Kidney tubule cell (primary cell): ENCODE measurements at regions not wholly inside any gene's neighbourhood (a gene's known extent, or its start where the extent isn't known, plus 50 kb on each side); places are given as distances from the start of the nearest gene placed in this dataset.
"Not testable (repeated sequence)": the region's sequence is repeated elsewhere in the genome, so short reads cannot be mapped to it uniquely, and the experiment has no call there.

Experiments used
- DNase-seq: peaks from one replicate; pipeline ENCODE4 v3.0.0-alpha.2; 2018; ENCODE audit warnings: low spot score

GRCh38 chr7:123323689-123324088 is 123.9 kb upstream of the SLC13A1 start:
- no peak for DNase-seq

DNA sequence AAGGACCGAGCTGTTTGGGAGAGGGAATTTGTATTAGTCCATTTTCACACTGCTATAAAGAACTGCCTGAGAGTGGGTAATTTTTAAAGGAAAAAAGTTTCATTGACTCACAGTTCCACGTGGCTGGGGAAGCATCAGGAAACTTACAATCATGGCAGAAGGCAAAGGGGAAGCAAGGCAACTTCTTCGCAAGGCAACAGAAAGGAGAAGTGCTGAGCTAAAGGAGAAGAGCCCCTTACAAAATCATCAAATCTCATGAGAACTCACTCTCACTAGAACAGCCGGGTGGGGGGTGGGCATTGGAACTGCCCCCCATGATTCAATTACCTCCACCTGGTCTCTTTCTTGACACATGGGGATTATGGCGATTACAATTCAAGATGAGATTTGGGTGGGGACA is 121.8 kb upstream of the SLC13A1 start:
- DNase-seq = not testable (repeated sequence)

GRCh38 chr7:123319911-123320310 is 120.1 kb upstream of the SLC13A1 start:
- no peak for DNase-seq

- DNase-seq = no peak
These were observed 115.1 kb upstream of the SLC13A1 start for GRCh38 chr7:123314886-123315285.

GRCh38 chr7:123308254-123308951 is 108.6 kb upstream of the SLC13A1 start:
- DNase-seq = no peak

DNA sequence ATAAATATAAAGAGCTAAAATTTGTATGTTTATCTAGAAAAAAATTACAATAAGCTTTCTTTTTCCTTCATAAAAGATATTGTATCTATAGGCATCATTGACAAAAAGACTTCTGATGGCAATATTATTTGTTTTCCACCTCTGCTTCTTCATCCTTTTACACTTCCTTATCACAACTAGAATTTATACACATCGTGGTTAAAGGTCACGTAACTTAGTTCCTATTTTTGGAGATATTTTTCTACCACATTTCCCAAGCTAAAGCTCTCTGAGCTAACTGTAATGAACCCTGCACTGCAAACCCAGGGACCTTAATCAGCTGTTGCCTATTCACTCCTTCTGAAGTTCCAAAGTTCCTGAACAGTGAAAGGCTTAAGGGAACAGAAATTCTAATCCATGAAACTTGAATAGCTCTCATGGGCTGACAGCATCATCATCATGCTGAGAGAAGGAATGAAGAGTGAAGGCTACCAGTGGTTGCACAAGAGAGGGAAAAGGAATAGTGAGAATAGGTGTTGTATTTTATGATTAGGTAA is 106.1 kb upstream of the SLC13A1 start:
- DNase-seq = no peak

DNA sequence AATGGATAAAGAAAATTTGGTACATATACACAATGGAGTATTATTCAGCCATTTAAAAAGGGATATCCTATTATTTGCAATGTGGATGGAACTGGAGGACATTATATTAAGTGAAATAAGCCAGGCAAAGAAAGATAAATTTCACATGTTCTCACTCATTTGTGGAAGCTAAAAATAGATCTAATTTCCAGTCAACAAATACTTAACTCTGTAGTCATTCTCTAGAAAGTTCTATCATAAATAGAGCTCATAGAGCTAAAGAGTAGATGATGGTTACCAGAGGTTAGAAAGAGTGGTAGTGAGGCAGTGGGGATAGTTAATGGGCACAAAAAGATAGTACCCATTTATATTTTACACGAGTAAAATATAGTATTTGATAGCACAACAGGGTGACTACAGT is 104.2 kb upstream of the SLC13A1 start:
- DNase-seq = no peak

DNA sequence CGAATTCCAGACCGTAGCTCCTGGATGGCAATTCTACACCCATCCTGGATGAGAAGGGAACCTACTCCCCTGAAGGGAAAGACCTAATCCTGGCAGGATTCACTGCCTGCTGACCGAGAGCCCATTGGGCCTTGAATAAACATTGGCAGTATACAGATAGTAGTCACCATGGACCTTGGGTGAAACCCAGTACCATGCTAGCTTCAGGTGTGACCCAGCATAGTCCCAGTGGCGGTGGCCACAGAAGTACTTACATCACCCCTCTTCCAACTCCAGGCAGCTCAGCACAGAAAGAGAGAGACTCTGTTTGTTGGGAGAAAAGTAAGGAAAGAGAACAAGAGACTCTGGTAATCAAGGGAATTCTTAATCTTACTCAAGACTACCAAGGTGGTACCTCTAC is 97.2 kb upstream of the SLC13A1 start:
- DNase-seq = no peak

- DNase-seq = no peak
These were observed 93.9 kb upstream of the SLC13A1 start for GRCh38 chr7:123293710-123294109.

DNA sequence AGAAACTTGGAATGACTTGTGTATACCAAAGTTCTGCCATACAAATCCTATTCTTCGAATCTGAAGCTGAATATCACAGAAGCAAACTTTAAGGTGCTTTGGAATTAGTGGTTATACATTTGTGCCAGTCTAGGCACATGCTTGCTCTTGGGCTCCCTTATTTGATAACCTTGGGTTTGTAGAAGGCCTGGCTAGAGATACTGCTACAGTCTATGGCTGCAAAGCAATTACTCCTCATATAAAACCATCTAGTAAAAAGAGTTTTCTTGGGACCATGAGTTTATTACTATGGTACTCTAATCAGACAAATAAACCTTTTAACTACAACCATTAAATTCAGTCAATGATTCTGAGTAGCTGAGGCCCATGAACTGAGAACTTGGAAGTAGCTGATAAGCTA is 92.5 kb upstream of the SLC13A1 start:
- DNase-seq = no peak

- no peak for DNase-seq
These were observed 89.4 kb upstream of the SLC13A1 start for GRCh38 chr7:123289200-123289599.

GRCh38 chr7:123285076-123285700 is 85.4 kb upstream of the SLC13A1 start:
- DNase-seq = no peak

DNA sequence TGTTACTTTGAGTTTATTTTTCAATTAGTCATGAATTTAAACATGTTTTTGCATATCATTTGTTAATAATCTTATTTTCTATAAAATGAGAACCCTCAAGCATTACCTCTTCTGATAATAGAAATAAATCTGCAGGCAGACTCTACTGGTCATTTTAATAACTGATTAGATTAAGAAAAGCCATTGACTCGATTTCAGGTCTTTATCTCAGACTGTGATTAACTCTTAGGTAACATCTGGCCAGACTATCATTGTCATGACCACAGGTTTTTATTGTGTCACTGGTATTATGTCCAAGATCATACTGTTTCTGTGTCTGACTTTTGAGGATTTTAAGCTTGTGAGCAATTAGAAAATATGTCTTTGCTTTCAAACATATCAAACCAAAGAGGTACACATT is 83.6 kb upstream of the SLC13A1 start:
- DNase-seq = no peak

- no peak for DNase-seq
These were observed 82.4 kb upstream of the SLC13A1 start for GRCh38 chr7:123282181-123282580.

- no peak for DNase-seq
These were observed 80.2 kb upstream of the SLC13A1 start for GRCh38 chr7:123279949-123280348.

DNA sequence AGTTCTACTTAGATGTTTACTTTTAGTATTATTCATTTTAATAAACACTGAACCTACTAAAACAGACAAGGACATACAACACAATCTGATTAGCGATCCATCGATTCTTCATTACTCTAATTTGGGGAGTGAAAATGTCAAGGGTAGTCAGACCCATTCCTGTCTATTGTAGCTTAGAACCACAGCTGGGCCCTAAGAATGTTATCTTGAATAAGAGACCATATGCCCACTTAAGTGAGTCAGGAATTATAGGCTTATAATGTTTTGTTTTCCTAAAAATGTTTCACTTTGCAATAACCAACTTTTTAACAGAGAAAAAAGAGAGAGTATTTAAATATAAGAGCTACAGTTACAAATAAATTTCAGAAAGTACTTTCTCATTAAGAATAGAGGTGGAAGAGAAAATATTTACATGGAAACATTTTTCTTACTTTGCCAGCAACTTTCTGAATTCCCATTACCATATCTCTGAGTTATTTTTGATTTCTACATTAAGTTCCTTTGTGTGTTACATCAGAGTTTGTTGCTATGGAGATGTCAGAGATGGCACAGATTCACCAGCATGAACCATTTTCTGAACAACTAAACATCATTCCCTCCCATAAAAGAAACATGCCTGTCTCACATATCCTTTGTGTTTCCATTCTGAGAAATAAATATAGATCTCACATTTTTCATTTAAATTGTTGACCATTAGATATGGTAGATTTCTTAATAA is 75.4 kb upstream of the SLC13A1 start:
- DNase-seq = no peak

DNA sequence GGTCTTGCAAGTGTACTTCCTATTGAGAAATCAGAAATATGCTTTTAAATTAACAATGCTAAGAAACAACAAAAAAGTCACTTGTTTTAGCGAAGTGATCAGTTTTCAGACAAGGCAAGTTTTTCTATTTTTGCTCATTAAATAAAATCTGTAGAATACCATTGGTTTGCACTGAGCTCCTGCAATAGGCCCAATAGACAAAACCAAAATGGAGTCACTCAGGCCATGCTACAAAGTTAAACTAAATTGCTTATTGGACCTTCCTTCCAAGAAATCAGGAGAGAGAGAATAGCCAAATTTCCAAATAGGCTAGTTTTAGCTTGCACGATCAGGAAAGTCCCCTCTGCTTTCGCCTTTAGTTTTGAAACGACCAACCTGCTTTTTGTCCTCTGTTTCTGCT is 73.4 kb upstream of the SLC13A1 start:
- DNase-seq = no peak

- no peak for DNase-seq
These were observed 72.1 kb upstream of the SLC13A1 start for GRCh38 chr7:123271856-123272255.

GRCh38 chr7:123271231-123271630 is 71.5 kb upstream of the SLC13A1 start:
- DNase-seq = peak; percentile 48

DNA sequence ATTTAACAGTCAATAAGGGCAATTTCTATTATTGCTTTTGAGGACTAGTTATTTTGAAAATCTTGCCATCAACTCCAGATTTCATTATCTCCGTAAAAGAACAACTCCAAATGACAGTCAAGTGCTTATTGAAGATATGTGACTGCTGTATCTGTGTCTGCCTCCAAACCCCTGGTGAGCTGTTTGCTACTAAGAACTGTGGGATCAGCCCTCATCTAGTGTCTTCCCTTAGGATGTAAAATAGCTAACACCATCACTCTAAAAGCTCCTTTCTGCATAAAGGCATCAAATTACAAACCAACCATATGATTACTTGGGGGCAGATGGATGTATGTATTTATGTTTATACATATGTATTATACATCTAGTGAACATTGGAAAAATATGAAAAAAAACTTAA is 70.8 kb upstream of the SLC13A1 start:
- DNase-seq = no peak

GRCh38 chr7:123265853-123266252 is 66.1 kb upstream of the SLC13A1 start:
- no peak for DNase-seq

DNA sequence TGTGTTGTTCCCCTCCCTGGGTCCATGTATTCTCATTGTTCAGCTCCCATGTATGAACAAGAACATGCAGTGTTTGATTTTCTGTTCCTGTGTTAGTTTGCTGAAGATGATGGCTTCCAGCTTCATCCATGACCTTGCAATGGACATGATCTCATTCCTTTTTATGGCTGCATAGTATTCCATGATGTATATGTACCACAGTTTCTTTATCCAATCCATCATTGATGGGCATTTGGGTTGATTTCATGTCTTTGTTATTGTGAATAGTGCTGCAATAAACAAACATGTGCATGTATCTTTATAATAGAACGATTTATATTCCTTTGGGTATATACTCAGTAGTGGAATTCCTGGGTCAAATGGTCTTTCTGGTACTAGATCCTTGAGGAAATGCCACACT is 65.1 kb upstream of the SLC13A1 start:
- DNase-seq = not testable (repeated sequence)

GRCh38 chr7:123260428-123260960 is 60.7 kb upstream of the SLC13A1 start:
- DNase-seq = peak; percentile 63
